Gastroesophageal sphincter (tissue), 3 donors: ENCODE measurements at regions not wholly inside any gene's neighbourhood (a gene's known extent, or its start where the extent isn't known, plus 50 kb on each side); places are given as distances from the start of the nearest gene placed in this dataset.

Source experiments
- CTCF ChIP-seq, 4 experiments: fragments of 200-600 bp in 2 of 4; fragments of 450-650 bp in 2 of 4; sonication (generic) in 1 of 4; IDR thresholded peaks; one replicate each; pipeline ENCODE4 v1.5.1; 2017 to 2019; ENCODE audit warnings: antibody characterized with exemption in 4 of 4, mild to moderate bottlenecking in 2 of 4, moderate library complexity in 2 of 4
- EP300 ChIP-seq: sonication (generic); formaldehyde crosslinking; IDR thresholded peaks from one replicate; pipeline ENCODE4 v1.6.1; 2017; ENCODE audit warnings: antibody characterized with exemption, mild to moderate bottlenecking
- POLR2A ChIP-seq, 2 donors: fragments of 450-650 bp; IDR thresholded peaks; one replicate each; pipeline ENCODE4 v1.6.1; 2017; ENCODE audit warnings: antibody characterized with exemption in 2 of 2, mild to moderate bottlenecking in 2 of 2, moderate library complexity in 1 of 2
- POLR2AphosphoS5 ChIP-seq: sonication (generic); formaldehyde crosslinking; IDR thresholded peaks from one replicate; pipeline ENCODE4 v1.6.1; 2017; ENCODE audit warnings: antibody characterized with exemption

GRCh38 chr14:65174783-65175182, 72.5 kb upstream of the MAX start:
- TF ChIP-seq CTCF (IDR thresholded peaks at IDR 0.05) (no peak), POLR2AphosphoS5 (no peak), POLR2A (IDR thresholded peaks at IDR 0.05) (no peak), EP300 (no peak)
